Naive thymus-derived CD4-positive, alpha-beta T cell (primary cell): ENCODE measurements at regions not wholly inside any gene's neighbourhood (a gene's known extent, or its start where the extent isn't known, plus 50 kb on each side); places are given as distances from the start of the nearest gene placed in this dataset.
A peak's percentile ranks its signal among the peaks of the same experiment; 100 is the strongest.

ENCODE experiments used
- ATAC-seq: fragments of 150-1000 bp; cut with Tn5 transposase; 2 replicates; pipeline ENCODE4 v1.10.0; 2021; ENCODE audit warnings: mild to moderate bottlenecking, moderate library complexity
- CTCF ChIA-PET: fragments of 350-600 bp; sonication (Branson Sonifier 250); formaldehyde crosslinking; loops from one replicate; lab custom pipeline; 2021; ENCODE audit warnings: antibody characterized with exemption; lab: Charles Lee
- POLR2A ChIA-PET: fragments of 350-600 bp; sonication (Branson Sonifier 250); formaldehyde crosslinking; loops from one replicate; lab custom pipeline; 2021; ENCODE audit warnings: antibody characterized with exemption, inconsistent platforms; lab: Charles Lee
- DNase-seq, 9 donors: peaks; one replicate each; pipeline versions ENCODE4 v3.0.0 to v3.0.0-alpha.2; 2020 to 2022; ENCODE audit warnings: mixed read lengths in 1 of 9
- H3K27ac ChIP-seq: one replicate; pipeline ENCODE4 v1.7.0; 2013; ENCODE audit warnings: mild to moderate bottlenecking, low read depth, low read length, moderate library complexity
- H3K27me3 ChIP-seq, 2 donors: one replicate each; pipeline ENCODE4 v1.7.0; 2013; ENCODE audit warnings: low read length in 2 of 2, mild to moderate bottlenecking in 2 of 2, moderate library complexity in 2 of 2; ENCODE audit not compliant: control insufficient read depth in 2 of 2, insufficient read depth in 2 of 2
- H3K36me3 ChIP-seq, 3 experiments: 1 replicate in 2 of 3; 2 replicates in 1 of 3; pipeline ENCODE4 v1.7.0; 2013; ENCODE audit warnings: low read length in 3 of 3, mild to moderate bottlenecking in 3 of 3, moderate library complexity in 1 of 3; ENCODE audit not compliant: insufficient read depth in 3 of 3, control insufficient read depth in 2 of 3
- H3K4me1 ChIP-seq, 2 donors: one replicate each; pipeline ENCODE4 v1.7.0; 2013; ENCODE audit warnings: low read length in 2 of 2, mild to moderate bottlenecking in 2 of 2, moderate library complexity in 1 of 2; ENCODE audit not compliant: control insufficient read depth in 2 of 2, insufficient read depth in 2 of 2
- H3K4me3 ChIP-seq: 2 replicates; pipeline ENCODE4 v1.7.0; 2013; ENCODE audit warnings: mild to moderate bottlenecking, low read length
- H3K9me3 ChIP-seq, 3 experiments: 1 replicate in 2 of 3; 2 replicates in 1 of 3; pipeline ENCODE4 v1.7.0; 2013; ENCODE audit warnings: low read length in 3 of 3; ENCODE audit not compliant: control insufficient read depth in 2 of 3
- H3K27ac Mint-ChIP-seq, 9 donors: one replicate each; pipeline ENCODE4 v1.8.0; 2020 to 2022; ENCODE audit warnings: mixed read lengths in 9 of 9, mild to moderate bottlenecking in 8 of 9, moderate library complexity in 5 of 9, inconsistent platforms in 2 of 9
- H3K27me3 Mint-ChIP-seq, 5 donors: one replicate each; pipeline ENCODE4 v1.8.0; 2021 to 2022; ENCODE audit warnings: mixed read lengths in 5 of 5, mild to moderate bottlenecking in 1 of 5
- H3K36me3 Mint-ChIP-seq, 5 donors: one replicate each; pipeline ENCODE4 v1.8.0; 2020 to 2022; ENCODE audit warnings: mixed read lengths in 5 of 5, mild to moderate bottlenecking in 3 of 5, inconsistent platforms in 1 of 5
- H3K4me1 Mint-ChIP-seq, 7 donors: one replicate each; pipeline ENCODE4 v1.8.0; 2020 to 2022; ENCODE audit warnings: mixed read lengths in 7 of 7, mild to moderate bottlenecking in 3 of 7, inconsistent platforms in 1 of 7
- H3K4me3 Mint-ChIP-seq, 10 donors: one replicate each; pipeline ENCODE4 v1.8.0; 2020 to 2022; ENCODE audit warnings: mild to moderate bottlenecking in 10 of 10, mixed read lengths in 10 of 10, moderate library complexity in 6 of 10, inconsistent platforms in 2 of 10
- H3K9me3 Mint-ChIP-seq, 11 donors: one replicate each; pipeline ENCODE4 v1.8.0; 2020 to 2022; ENCODE audit warnings: mixed read lengths in 11 of 11, mild to moderate bottlenecking in 4 of 11, inconsistent platforms in 1 of 11, moderate library complexity in 1 of 11
- intact Hi-C, 2 donors: fragments of 100-400 bp; cut with micrococcal nuclease; formaldehyde crosslinking; loops; one replicate each; pipeline ENCODE4 v1.15.1; 2023

DNA sequence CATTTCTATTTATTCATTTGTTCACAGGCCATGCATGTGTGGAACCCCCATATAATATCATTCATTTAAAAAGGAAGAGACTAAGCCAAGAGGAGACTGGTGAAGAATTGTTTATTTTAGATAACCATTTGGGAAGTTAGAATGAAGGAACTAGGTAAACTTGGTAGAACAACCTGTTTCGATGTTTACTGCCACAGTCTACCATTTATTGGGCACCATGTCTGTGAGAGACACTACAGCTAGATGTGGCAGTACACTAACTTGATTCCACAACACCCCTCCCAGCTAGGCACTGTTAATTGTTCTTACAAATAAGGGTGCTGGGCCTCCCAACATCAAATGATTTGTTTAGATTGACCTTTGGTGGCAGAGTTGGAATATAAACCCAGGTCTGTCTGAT, 592.4 kb downstream of the EPM2A start:
- Mint-ChIP-seq H3K27me3 (peaks cover 2 to 25% (median 11%) of the 10 kb centered on the region in 5 donors), H3K9me3 (no peaks in the 10 kb centered on the region), H3K4me3 (no peak overlapping the region), H3K4me1 (no peaks in the 10 kb centered on the region), H3K27ac (no peak overlapping the region), H3K36me3 (no peaks in the 10 kb centered on the region)
- ChIA-PET POLR2A (no interaction called here), CTCF (no interaction called here)
- Histone ChIP-seq H3K4me1 (no peaks in the 10 kb centered on the region), H3K4me3 (no peak overlapping the region), H3K27me3 (no peaks in the 10 kb centered on the region), H3K9me3 (no peaks in the 10 kb centered on the region), H3K36me3 (no peaks in the 10 kb centered on the region), H3K27ac (no peak overlapping the region)
- intact Hi-C loops, result no loop called here
- no peak for DNase-seq
- no peak for ATAC-seq

DNA sequence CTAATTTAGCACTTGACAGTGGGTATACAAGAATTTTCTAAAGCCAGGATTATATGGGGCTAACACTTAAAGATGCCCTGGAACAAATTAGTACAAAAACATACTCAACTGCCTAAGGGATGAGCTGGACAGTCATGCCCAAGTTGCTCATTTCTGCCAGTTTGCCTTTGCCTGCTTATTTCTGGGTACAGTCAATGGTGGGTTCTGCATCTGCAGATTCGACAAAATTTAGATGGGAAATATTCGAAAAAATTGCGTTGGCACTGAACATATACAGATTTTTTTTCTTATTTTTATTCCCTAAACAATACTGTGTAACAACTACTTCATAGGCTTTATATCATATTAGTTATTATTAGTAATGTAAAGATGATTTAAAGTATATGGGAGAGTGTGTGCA, 591.9 kb downstream of the EPM2A start:
- no peaks in the 10 kb centered on the region for H3K36me3 Mint-ChIP-seq
- intact Hi-C loops, result no loop called here
- CTCF ChIA-PET, result no interaction called here
- POLR2A ChIA-PET, result no interaction called here
- Histone ChIP-seq H3K27me3 (no peaks in the 10 kb centered on the region), H3K27ac (no peak overlapping the region), H3K4me1 (no peaks in the 10 kb centered on the region), H3K4me3 (no peak overlapping the region), H3K9me3 (no peaks in the 10 kb centered on the region), H3K36me3 (no peaks in the 10 kb centered on the region)
- H3K4me3 Mint-ChIP-seq, result no peak overlapping the region
- no peaks in the 10 kb centered on the region for H3K9me3 Mint-ChIP-seq
- no peaks in the 10 kb centered on the region for H3K4me1 Mint-ChIP-seq
- no peak for DNase-seq
- H3K27ac Mint-ChIP-seq, result no peak overlapping the region
- peaks cover 2 to 25% (median 10%) of the 10 kb centered on the region in 5 donors for H3K27me3 Mint-ChIP-seq
- no peak for ATAC-seq

DNA sequence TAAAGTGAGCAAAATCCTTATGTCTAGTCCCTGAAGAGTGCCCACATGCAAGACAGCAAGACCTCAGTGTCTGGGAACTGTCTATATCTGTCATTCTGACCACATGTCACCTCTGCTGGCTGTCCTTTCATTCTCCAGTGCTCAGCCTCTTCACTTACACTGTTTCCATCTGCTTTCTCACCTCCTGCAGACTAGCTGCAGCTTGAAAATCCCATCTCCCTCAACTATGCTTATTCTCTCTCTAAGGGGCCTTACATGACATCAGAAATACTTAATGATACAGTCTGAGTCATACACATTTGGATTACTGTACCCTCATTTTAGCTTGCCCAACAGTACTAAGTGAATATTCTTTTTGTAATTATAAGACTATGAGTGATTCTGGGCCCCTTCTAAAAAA, 587.8 kb downstream of the EPM2A start:
- ATAC-seq (peak; percentile 21), DNase-seq (no peak)
- Histone ChIP-seq H3K4me3 (no peak overlapping the region), H3K27ac (no peak overlapping the region), H3K9me3 (no peaks in the 10 kb centered on the region), H3K4me1 (no peaks in the 10 kb centered on the region), H3K36me3 (no peaks in the 10 kb centered on the region), H3K27me3 (no peaks in the 10 kb centered on the region)
- ChIA-PET POLR2A (no interaction called here), CTCF (no interaction called here)
- peaks cover 0 to 2% (median 0%) of the 10 kb centered on the region in 11 donors for H3K9me3 Mint-ChIP-seq
- H3K27me3 Mint-ChIP-seq, result peaks cover 2 to 37% (median 15%) of the 10 kb centered on the region in 5 donors
- H3K4me3 Mint-ChIP-seq, result no peak overlapping the region
- peaks cover 0 to 2% (median 0%) of the 10 kb centered on the region in 7 donors for H3K4me1 Mint-ChIP-seq
- no peaks in the 10 kb centered on the region for H3K36me3 Mint-ChIP-seq
- H3K27ac Mint-ChIP-seq, result no peak overlapping the region
- intact Hi-C loops, result no loop called here

- H3K27me3 Mint-ChIP-seq, result peaks cover 2 to 37% (median 15%) of the 10 kb centered on the region in 5 donors
- H3K27ac ChIP-seq, result no peak overlapping the region
- H3K36me3 Mint-ChIP-seq, result no peaks in the 10 kb centered on the region
- POLR2A ChIA-PET, result no interaction called here
- H3K27me3 ChIP-seq, result no peaks in the 10 kb centered on the region
- ATAC-seq (peak; percentile 70), DNase-seq (no peak)
- peaks cover 0 to 2% (median 0%) of the 10 kb centered on the region in 11 donors for H3K9me3 Mint-ChIP-seq
- no peaks in the 10 kb centered on the region for H3K36me3 ChIP-seq
- H3K27ac Mint-ChIP-seq, result no peak overlapping the region
- H3K4me1 ChIP-seq, result no peaks in the 10 kb centered on the region
- peaks cover 0 to 2% (median 0%) of the 10 kb centered on the region in 7 donors for H3K4me1 Mint-ChIP-seq
- H3K4me3 ChIP-seq, result no peak overlapping the region
- no peak overlapping the region for H3K4me3 Mint-ChIP-seq
- CTCF ChIA-PET, result no interaction called here
- intact Hi-C loops, result no loop called here
- H3K9me3 ChIP-seq, result no peaks in the 10 kb centered on the region
These were observed 587.2 kb downstream of the EPM2A start for GRCh38 chr6:145147981-145148749.

DNA sequence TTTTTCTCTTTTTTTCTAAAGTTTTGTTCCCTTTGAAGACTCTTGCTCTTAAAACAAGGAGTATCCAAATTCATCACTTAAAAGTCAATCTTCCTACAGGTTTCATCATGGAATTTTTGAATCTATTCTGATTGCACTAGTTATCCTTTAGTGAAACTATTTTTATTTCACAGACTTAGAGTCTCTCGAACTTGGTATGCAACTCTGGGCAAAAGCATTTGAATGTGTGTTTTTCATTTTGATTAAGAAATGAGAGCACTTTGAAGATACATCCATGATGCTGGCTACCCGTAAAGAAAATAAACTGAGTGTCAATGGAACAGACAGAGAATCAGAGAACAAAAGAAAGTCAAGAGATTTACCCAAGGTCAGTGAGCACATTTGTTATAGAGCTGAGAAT, 586.5 kb downstream of the EPM2A start:
- POLR2A ChIA-PET, result no interaction called here
- Histone ChIP-seq H3K27me3 (no peaks in the 10 kb centered on the region), H3K4me3 (no peak overlapping the region), H3K9me3 (no peaks in the 10 kb centered on the region), H3K27ac (no peak overlapping the region), H3K4me1 (no peaks in the 10 kb centered on the region), H3K36me3 (no peaks in the 10 kb centered on the region)
- Mint-ChIP-seq H3K4me3 (no peak overlapping the region), H3K9me3 (peaks cover 0 to 2% (median 0%) of the 10 kb centered on the region in 11 donors), H3K27me3 (peaks cover 2 to 42% (median 19%) of the 10 kb centered on the region in 5 donors), H3K27ac (no peak overlapping the region), H3K4me1 (peaks cover 0 to 2% (median 0%) of the 10 kb centered on the region in 7 donors), H3K36me3 (no peaks in the 10 kb centered on the region)
- intact Hi-C loops, result no loop called here
- no peak for DNase-seq
- ATAC-seq, result no peak
- CTCF ChIA-PET, result no interaction called here

DNA sequence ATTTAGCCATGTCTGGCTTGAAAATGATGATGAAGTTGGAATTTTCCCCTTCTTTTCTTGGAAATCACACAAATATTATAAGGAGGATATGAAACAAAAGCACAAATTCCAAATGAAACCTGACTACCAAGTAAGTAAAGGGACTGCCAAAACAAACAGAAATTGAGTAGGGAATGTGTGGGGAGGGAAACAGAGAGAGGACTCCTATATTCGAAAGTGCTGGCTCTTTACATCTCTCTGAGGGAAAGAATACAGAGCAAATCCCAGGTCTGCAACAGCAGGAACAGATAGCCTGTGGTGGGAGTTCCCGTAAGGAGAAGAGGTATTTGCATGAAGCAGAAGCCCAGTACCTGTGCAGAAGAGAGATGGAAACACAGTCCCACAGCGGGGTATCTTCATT, 583.7 kb downstream of the EPM2A start:
- DNase-seq (no peak), ATAC-seq (no peak)
- Histone ChIP-seq H3K27me3 (no peaks in the 10 kb centered on the region), H3K9me3 (no peaks in the 10 kb centered on the region), H3K4me3 (no peak overlapping the region), H3K36me3 (no peaks in the 10 kb centered on the region), H3K4me1 (no peaks in the 10 kb centered on the region), H3K27ac (no peak overlapping the region)
- no peak overlapping the region for H3K27ac Mint-ChIP-seq
- peaks cover 0 to 2% (median 0%) of the 10 kb centered on the region in 7 donors for H3K4me1 Mint-ChIP-seq
- H3K27me3 Mint-ChIP-seq, result peaks cover 2 to 39% (median 14%) of the 10 kb centered on the region in 5 donors
- intact Hi-C loops, result no loop called here
- ChIA-PET POLR2A (no interaction called here), CTCF (no interaction called here)
- peaks cover 0 to 6% (median 0%) of the 10 kb centered on the region in 11 donors for H3K9me3 Mint-ChIP-seq
- H3K36me3 Mint-ChIP-seq, result no peaks in the 10 kb centered on the region
- H3K4me3 Mint-ChIP-seq, result no peak overlapping the region

DNA sequence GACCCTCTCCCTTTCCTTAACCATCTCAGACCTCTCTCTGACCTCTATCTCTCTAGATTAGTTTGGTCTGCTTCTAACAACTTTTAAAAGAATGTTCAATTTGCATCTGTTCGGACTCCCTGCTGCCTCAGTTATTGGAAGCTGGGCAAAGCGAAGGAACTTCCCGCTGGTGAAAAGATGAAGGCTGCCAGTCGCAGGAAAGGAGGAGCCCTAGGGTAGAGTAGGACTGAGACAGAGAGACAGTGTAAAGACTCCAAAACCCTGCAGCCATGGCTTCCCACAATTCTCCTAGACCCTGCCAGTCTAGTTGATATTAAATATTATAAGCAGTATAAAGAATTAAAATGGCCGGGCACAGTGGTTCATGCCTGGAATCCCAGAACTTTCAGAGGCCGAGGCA, 581.8 kb downstream of the EPM2A start:
- Mint-ChIP-seq H3K27me3 (peaks cover 0 to 35% (median 9%) of the 10 kb centered on the region in 5 donors), H3K36me3 (peaks cover 0 to under 1% (median 0%) of the 10 kb centered on the region in 5 donors), H3K9me3 (peaks cover 1 to 18% (median 5%) of the 10 kb centered on the region in 11 donors), H3K4me1 (peaks cover 0 to 2% (median 0%) of the 10 kb centered on the region in 7 donors), H3K27ac (no peak overlapping the region), H3K4me3 (no peak overlapping the region)
- Histone ChIP-seq H3K27ac (no peak overlapping the region), H3K36me3 (no peaks in the 10 kb centered on the region), H3K9me3 (no peaks in the 10 kb centered on the region), H3K4me1 (no peaks in the 10 kb centered on the region), H3K4me3 (no peak overlapping the region), H3K27me3 (no peaks in the 10 kb centered on the region)
- DNase-seq, result no peak
- no peak for ATAC-seq
- ChIA-PET CTCF (no interaction called here), POLR2A (no interaction called here)
- intact Hi-C loops, result no loop called here
